K562 (cell line): ENCODE measurements at regions not wholly inside any gene's neighbourhood (a gene's known extent, or its start where the extent isn't known, plus 50 kb on each side); places are given as distances from the start of the nearest gene placed in this dataset.

ENCODE experiments used
- ATAC-seq: fragments of 200-7000 bp; cut with Tn5 transposase; 3 replicates; pipeline ENCODE4 v1.9.1; 2020; ENCODE audit warnings: moderate library complexity
- BruUV-seq: library from RNA; stranded (reverse); fragments of 400-500 nt; replicated peaks from 2 replicates; lab custom pipeline; 2021; lab: Mats Ljungman, UMichigan
- CTCF ChIA-PET: fragments of 300-600 bp; formaldehyde crosslinking; extraction: SDS; loops from one replicate; lab custom pipeline; 2021; ENCODE audit warnings: low intra/inter-chr PET ratio; lab: Yijun Ruan, JAX
- POLR2A ChIA-PET: fragments of 300-600, 350-650 bp; sonication (Branson Sonifier 250); formaldehyde crosslinking; extraction: SDS; loops from one replicate; lab custom pipeline; 2021; ENCODE audit warnings: antibody characterized with exemption, inconsistent platforms; lab: Yijun Ruan, JAX
- DNase-seq, 4 experiments: peaks; one replicate each; pipeline versions ENCODE4 v3.0.0 to v3.0.0-alpha.2; 2011 to 2018; ENCODE audit warnings: low spot score in 3 of 4, mixed read lengths in 3 of 4; ENCODE audit errors: extremely low read depth in 1 of 4
- FAIRE-seq: peaks from 2 replicates; lab custom pipeline; 2011; peaks lifted over from hg19 to GRCh38; lab: Jason Lieb, UNC
- H2AFZ ChIP-seq: 2 replicates; pipeline ENCODE4 v1.6.0; 2011; ENCODE audit warnings: low read depth, low read length, control low read depth, inconsistent platforms
- H3K27ac ChIP-seq: fragments of 200-600 bp; 3 replicates; pipeline ENCODE4 v1.8.0; 2011; ENCODE audit warnings: low read depth, mild to moderate bottlenecking, control low read depth, inconsistent platforms, low read length, moderate library complexity, mixed read lengths; ENCODE audit errors: extremely low read depth
- H3K27me3 ChIP-seq, 2 experiments: fragments of 300-600 bp in 1 of 2; 2 replicates in 1 of 2; 3 replicates in 1 of 2; pipeline versions ENCODE4 v1.6.0 to v1.8.0; 2011; ENCODE audit warnings: inconsistent platforms in 2 of 2, low read length in 2 of 2, mild to moderate bottlenecking in 1 of 2, mixed read lengths in 1 of 2, moderate library complexity in 1 of 2; ENCODE audit not compliant: control insufficient read depth in 2 of 2, insufficient read depth in 2 of 2
- H3K36me3 ChIP-seq: fragments of 300-600 bp; 3 replicates; pipeline ENCODE4 v1.8.0; 2011; ENCODE audit warnings: mild to moderate bottlenecking, low read length, inconsistent platforms; ENCODE audit not compliant: control insufficient read depth, insufficient read depth
- H3K4me1 ChIP-seq, 2 experiments: fragments of 200-600 bp in 1 of 2; replicated peaks in 1 of 2; 2 replicates in 1 of 2; 3 replicates in 1 of 2; pipeline versions ENCODE4 v1.5.1 to v1.8.0; 2011; ENCODE audit warnings: inconsistent platforms in 2 of 2, low read length in 2 of 2, mild to moderate bottlenecking in 1 of 2, mixed read lengths in 1 of 2, moderate library complexity in 1 of 2; ENCODE audit not compliant: control insufficient read depth in 2 of 2, insufficient read depth in 2 of 2
- H3K4me2 ChIP-seq: 2 replicates; pipeline ENCODE4 v1.6.1; 2011; ENCODE audit warnings: low read length, control low read depth, inconsistent platforms, mixed read lengths; ENCODE audit not compliant: insufficient read depth
- H3K4me3 ChIP-seq: fragments of 200-600 bp; sonication (generic), shearing (Covaris generic); 2 replicates; pipeline ENCODE4 v1.5.1; 2016; ENCODE audit warnings: control low read depth, inconsistent platforms
- H3K79me2 ChIP-seq: fragments of 200-600 bp; 3 replicates; pipeline ENCODE4 v1.8.0; 2011; ENCODE audit warnings: low read length, inconsistent platforms; ENCODE audit not compliant: control insufficient read depth, insufficient read depth
- H3K9ac ChIP-seq, 2 experiments: 2 replicates each; pipeline versions ENCODE4 v1.6.0 to v1.6.1; 2011; ENCODE audit warnings: low read depth in 2 of 2, low read length in 2 of 2, control low read depth in 1 of 2, inconsistent platforms in 1 of 2, mild to moderate bottlenecking in 1 of 2, mixed read lengths in 1 of 2; ENCODE audit not compliant: insufficient read depth in 1 of 2
- H3K9me1 ChIP-seq: one replicate; pipeline ENCODE4 v1.6.0; 2011; ENCODE audit warnings: inconsistent platforms, mild to moderate bottlenecking, low read length, moderate library complexity; ENCODE audit not compliant: control insufficient read depth, insufficient read depth
- H3K9me3 ChIP-seq: replicated peaks from 2 replicates; pipeline ENCODE4 v1.5.1; 2011; ENCODE audit warnings: low read depth, low read length, inconsistent platforms; ENCODE audit not compliant: control insufficient read depth, insufficient read depth
- H4K20me1 ChIP-seq: replicated peaks from 2 replicates; pipeline ENCODE4 v1.6.1; 2011; ENCODE audit warnings: low read length, inconsistent platforms, mixed read lengths; ENCODE audit not compliant: control insufficient read depth, insufficient read depth
- KAT8 ChIP-seq: fragments of 450-650 bp; IDR thresholded peaks from 2 replicates; pipeline ENCODE4 v1.6.1; 2016; ENCODE audit warnings: low read depth, mild to moderate bottlenecking
- NFE2 ChIP-seq: IDR thresholded peaks from 2 replicates; pipeline ENCODE4 v1.6.1; 2014; ENCODE audit warnings: antibody characterized with exemption, low read depth
- POLR3A ChIP-seq: IDR thresholded peaks from 2 replicates; pipeline ENCODE4 v1.6.1; 2011; ENCODE audit warnings: borderline replicate concordance, mild to moderate bottlenecking, moderate library complexity; ENCODE audit not compliant: insufficient read length, insufficient read depth; ENCODE audit errors: extremely low read depth
- PURB ChIP-seq: sonication (generic); formaldehyde crosslinking; IDR thresholded peaks from 2 replicates; pipeline ENCODE4 v1.9.0; 2021; ENCODE audit warnings: low read depth, mild to moderate bottlenecking, missing genetic modification reagents
- RBM39 ChIP-seq: fragments of 200-400 bp; formaldehyde crosslinking; optimal IDR thresholded peaks from 2 replicates; pipeline ENCODE3; 2018; ENCODE audit warnings: low read depth, low read length
- SMAD1 ChIP-seq: fragments of 150-350 bp; IDR thresholded peaks from 2 replicates; pipeline ENCODE4 v1.6.1; 2014; ENCODE audit warnings: low read length, low read depth; ENCODE audit not compliant: partially characterized antibody
- TSC22D4 ChIP-seq: fragments of 450-650 bp; IDR thresholded peaks from 2 replicates; pipeline ENCODE4 v1.6.1; 2016; ENCODE audit warnings: missing genetic modification characterization, missing biosample characterization, control low read depth
- ZEB2 ChIP-seq: fragments of 450-650 bp; IDR thresholded peaks from 2 replicates; pipeline ENCODE4 v1.6.1; 2016
- WGBS: fragments of 100-300 bp; shearing (Covaris generic); methylation state at CpG from one replicate; pipeline ENCODE4 v1.1.6; 2016; ENCODE audit warnings: low coverage, mixed read lengths; ENCODE audit not compliant: insufficient coverage; ENCODE audit errors: missing lambda C conversion rate; 5-methylcytosine and 5-hydroxymethylcytosine counted together
- in situ Hi-C: fragments of 300-500 bp; cut with MboI; formaldehyde crosslinking; loops from 4 replicates; pipeline ENCODE4 v1.15.0; 2018; ENCODE audit warnings: inconsistent platforms, mixed read lengths
- intact Hi-C: fragments of 100-400 bp; cut with micrococcal nuclease; formaldehyde crosslinking; loops from 2 replicates; pipeline ENCODE4 v1.14.2; 2022
- TF ChIP-seq, protein P1 (sequence below): fragments of 450-650 bp; IDR thresholded peaks from 2 replicates; pipeline ENCODE4 v1.6.1; 2018; ENCODE audit warnings: mild to moderate bottlenecking, low read depth; ENCODE audit not compliant: partially characterized antibody

DNA sequence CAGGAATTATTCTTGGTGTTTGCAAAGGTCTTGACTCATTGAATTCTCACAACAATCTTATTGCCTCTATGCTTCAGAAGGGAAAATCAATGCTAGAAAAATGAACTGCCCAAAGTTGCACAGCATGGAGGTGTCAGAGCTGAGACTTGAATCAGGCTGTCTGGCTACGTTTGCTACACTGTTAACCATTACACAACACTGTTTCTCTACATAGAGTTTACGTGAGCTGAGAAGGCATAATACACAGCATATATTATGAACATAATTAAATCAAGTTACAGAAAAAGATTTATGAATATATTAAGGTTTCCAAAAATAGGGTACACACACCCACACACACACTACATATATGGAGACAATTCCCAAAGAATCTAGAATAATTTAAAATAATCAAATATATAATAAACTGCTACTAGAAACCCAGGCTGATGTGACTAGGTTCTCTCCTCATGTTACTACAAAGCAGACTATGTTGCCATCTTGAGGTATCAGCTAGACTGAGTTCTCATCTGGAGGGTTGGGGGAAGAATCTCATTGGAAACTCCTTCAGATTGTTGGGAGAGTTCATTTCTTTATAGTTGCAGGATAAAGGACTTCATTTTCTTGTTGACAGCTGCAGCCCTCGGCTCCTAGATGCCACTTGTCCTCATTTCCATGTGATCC is 1270.5 kb downstream of the ARAP2 start:
- FAIRE-seq (no peak), ATAC-seq (no peak)
- H4K20me1 ChIP-seq = no peaks in the 10 kb centered on the region

More for the DNA sequence above, 1270.5 kb downstream of the ARAP2 start:
- Histone ChIP-seq H3K9me1 (no peaks in the 10 kb centered on the region), H3K79me2 (no peaks in the 10 kb centered on the region), H2AFZ (no peak overlapping the region), H3K4me2 (no peak overlapping the region), H3K27me3 (no peaks in the 10 kb centered on the region), H3K27ac (no peak overlapping the region), H3K9ac (no peak overlapping the region), H3K9me3 (no peaks in the 10 kb centered on the region), H3K36me3 (no peaks in the 10 kb centered on the region), H3K4me3 (no peak overlapping the region), H3K4me1 (no peaks in the 10 kb centered on the region)
- CTCF ChIA-PET = no interaction called here
- in situ Hi-C loops = no loop called here
- no peak for DNase-seq
- BruUV-seq = no TSS peak
- 0% methylated on average over 3 of the region's 3 CpGs for WGBS
- intact Hi-C loops = no loop called here
- TF ChIP-seq SMAD1 (no peak), NFE2 (no peak), RBM39 (no peak), TSC22D4 (no peak), PURB (no peak), POLR3A (no peak), KAT8 (no peak), ZEB2 (no peak)
- TF ChIP-seq, protein P1, sequence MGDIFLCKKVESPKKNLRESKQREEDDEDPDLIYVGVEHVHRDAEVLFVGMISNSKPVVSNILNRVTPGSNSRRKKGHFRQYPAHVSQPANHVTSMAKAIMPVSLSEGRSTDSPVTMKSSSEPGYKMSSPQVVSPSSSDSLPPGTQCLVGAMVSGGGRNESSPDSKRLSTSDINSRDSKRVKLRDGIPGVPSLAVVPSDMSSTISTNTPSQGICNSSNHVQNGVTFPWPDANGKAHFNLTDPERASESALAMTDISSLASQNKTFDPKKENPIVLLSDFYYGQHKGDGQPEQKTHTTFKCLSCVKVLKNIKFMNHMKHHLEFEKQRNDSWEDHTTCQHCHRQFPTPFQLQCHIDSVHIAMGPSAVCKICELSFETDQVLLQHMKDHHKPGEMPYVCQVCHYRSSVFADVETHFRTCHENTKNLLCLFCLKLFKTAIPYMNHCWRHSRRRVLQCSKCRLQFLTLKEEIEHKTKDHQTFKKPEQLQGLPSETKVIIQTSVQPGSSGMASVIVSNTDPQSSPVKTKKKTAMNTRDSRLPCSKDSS = no peak
- POLR2A ChIA-PET = no interaction called here
